ENCODE measurements at regions not wholly inside any gene's neighbourhood (a gene's known extent, or its start where the extent isn't known, plus 50 kb on each side); places are given as distances from the start of the nearest gene placed in this dataset.

DNA sequence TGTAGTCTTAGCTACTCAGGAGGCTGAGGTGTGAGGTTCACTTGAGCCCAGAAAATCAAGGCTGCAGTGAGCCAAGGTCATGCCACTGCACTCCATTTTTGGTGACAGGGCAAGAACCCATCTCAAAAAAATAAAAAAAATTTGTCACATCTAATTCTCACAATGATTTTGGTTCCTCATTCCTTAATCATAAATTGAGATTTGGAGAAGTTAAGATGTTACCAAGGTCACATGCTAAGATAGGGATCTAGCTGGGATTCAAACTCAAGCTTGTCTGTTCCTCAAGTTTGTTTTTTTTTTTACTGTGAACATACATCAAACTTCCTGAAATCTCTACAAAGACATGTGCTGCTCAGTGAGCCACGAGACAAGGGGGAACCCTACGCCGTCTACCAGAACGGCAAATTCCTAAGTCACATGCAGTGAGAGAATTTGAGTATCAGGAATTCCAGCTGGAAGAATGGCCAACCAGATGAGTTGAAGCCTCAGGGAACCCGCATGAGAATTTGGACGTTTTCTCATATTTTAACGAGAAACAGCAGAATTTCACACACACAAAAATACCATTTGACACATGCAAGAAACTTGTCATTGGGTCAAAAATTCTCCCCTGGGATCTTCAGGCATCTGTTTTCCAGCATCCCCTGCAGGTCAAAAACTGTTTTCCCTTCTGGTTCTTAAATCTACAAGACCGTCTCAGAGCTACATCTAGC, 414.1 kb upstream of the GOT2 start:
- H3K27ac ChIP-seq = no peak overlapping the region
- no peak for TF ChIP-seq EP300 (IDR thresholded peaks at IDR 0.05)
- no peak for TF ChIP-seq POLR2A (IDR thresholded peaks at IDR 0.05)
- TF ChIP-seq, protein P1, sequence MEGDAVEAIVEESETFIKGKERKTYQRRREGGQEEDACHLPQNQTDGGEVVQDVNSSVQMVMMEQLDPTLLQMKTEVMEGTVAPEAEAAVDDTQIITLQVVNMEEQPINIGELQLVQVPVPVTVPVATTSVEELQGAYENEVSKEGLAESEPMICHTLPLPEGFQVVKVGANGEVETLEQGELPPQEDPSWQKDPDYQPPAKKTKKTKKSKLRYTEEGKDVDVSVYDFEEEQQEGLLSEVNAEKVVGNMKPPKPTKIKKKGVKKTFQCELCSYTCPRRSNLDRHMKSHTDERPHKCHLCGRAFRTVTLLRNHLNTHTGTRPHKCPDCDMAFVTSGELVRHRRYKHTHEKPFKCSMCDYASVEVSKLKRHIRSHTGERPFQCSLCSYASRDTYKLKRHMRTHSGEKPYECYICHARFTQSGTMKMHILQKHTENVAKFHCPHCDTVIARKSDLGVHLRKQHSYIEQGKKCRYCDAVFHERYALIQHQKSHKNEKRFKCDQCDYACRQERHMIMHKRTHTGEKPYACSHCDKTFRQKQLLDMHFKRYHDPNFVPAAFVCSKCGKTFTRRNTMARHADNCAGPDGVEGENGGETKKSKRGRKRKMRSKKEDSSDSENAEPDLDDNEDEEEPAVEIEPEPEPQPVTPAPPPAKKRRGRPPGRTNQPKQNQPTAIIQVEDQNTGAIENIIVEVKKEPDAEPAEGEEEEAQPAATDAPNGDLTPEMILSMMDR (IDR thresholded peaks at IDR 0.05) = no peak
- no peaks in the 10 kb centered on the region for H3K36me3 ChIP-seq
- 82 to 84% (median 82%) methylated on average over 8 of the region's 8 CpGs for WGBS, 3 donors
- H3K27me3 ChIP-seq = no peaks in the 10 kb centered on the region
- intact Hi-C loops (cut with DNase I) = no loop called here
- H3K4me3 ChIP-seq = no peak overlapping the region
- H3K4me1 ChIP-seq (ENCODE audit: insufficient read depth) = no peaks in the 10 kb centered on the region
- no peak for DNase-seq
- H3K9me3 ChIP-seq = no peaks in the 10 kb centered on the region

DNA sequence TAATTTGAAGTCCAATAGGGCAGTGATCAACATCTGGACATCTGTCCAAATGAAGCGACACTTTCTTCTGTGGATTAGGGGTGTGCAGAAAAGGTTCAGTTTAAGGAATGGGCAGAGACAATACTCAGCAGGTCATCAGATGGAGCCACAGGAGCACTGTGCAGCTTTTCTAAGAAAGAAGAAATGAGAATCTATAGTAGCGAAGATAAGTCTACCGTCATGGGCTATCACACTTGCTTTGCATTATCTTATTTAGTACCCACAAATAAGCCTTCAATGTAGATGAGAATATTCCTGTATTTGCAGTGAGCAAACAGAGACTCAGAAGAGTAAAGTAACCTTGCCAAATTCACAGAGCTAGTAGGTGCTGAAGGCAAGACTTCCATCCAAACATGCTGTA, 412.0 kb upstream of the GOT2 start:
- intact Hi-C loops (cut with DNase I) = no loop called here
- WGBS, 3 donors = 91 to 94% (median 93%) methylated on average over 3 of the region's 3 CpGs

DNA sequence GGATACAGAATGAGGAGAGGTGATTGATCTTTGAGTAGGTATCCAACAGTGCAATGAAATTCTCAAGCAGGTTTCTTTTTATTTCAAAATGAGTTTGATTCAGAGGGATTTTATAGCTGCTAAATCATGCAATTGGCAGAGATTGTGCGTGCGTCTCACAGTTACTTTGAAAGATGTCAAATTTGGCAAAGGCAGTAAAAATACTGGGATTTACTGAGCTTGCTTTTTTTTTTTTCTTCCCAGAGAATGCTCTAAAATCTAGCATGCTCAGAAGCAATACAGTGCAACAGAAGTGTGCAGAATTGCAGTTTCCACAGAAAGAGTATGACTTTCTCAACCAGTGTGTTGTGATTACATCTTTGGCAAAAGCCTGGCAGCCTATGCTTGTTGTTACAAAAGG, 410.7 kb upstream of the GOT2 start:
- intact Hi-C loops (cut with DNase I) = no loop called here
- Histone ChIP-seq H3K36me3 (no peaks in the 10 kb centered on the region), H3K9me3 (no peaks in the 10 kb centered on the region), H3K4me3 (no peak overlapping the region), H3K27ac (no peak overlapping the region), H3K27me3 (no peaks in the 10 kb centered on the region), H3K4me1 (ENCODE audit: insufficient read depth) (no peaks in the 10 kb centered on the region)
- DNase-seq = no peak
- no peak for TF ChIP-seq EP300 (IDR thresholded peaks at IDR 0.05)
- TF ChIP-seq POLR2A (IDR thresholded peaks at IDR 0.05) = no peak
- 17 to 29% (median 24%) methylated on average over 2 of the region's 2 CpGs for WGBS, 3 donors

More for the DNA sequence above, 412.0 kb upstream of the GOT2 start:
- Histone ChIP-seq H3K27me3 (no peaks in the 10 kb centered on the region), H3K9me3 (no peaks in the 10 kb centered on the region), H3K4me3 (no peak overlapping the region), H3K4me1 (ENCODE audit: insufficient read depth) (no peaks in the 10 kb centered on the region), H3K27ac (no peak overlapping the region), H3K36me3 (no peaks in the 10 kb centered on the region)
- no peak for TF ChIP-seq POLR2A (IDR thresholded peaks at IDR 0.05)
- TF ChIP-seq EP300 (IDR thresholded peaks at IDR 0.05) = no peak
- TF ChIP-seq, protein P1 (IDR thresholded peaks at IDR 0.05) = no peak
- DNase-seq = no peak

DNA sequence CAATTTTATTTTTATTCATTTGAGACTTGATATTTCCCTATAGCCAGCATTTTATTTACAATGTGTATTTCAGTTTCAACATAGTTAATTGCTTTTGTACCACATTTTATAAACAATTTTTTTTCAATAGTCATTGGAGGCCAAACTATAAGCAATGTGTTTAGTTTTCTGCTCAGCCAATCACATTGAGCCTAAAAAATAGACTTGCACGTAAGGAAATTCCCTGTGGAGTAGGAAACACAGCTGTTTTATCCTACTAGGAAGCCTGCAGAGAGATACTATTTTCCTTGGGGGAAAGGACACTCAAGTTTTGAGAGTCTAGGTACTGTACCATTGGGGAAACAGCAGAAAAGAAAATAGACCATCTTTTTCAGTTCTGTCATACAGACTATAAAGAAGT, 410.2 kb upstream of the GOT2 start:
- Histone ChIP-seq H3K9me3 (no peaks in the 10 kb centered on the region), H3K27ac (no peak overlapping the region), H3K36me3 (no peaks in the 10 kb centered on the region), H3K4me1 (ENCODE audit: insufficient read depth) (no peaks in the 10 kb centered on the region), H3K4me3 (no peak overlapping the region), H3K27me3 (no peaks in the 10 kb centered on the region)
- no peak for TF ChIP-seq POLR2A (IDR thresholded peaks at IDR 0.05)
- TF ChIP-seq EP300 (IDR thresholded peaks at IDR 0.05) = no peak
- TF ChIP-seq, protein P1 (IDR thresholded peaks at IDR 0.05) = no peak
- 10 to 19% (median 10%) methylated on average over 1 of the region's 1 CpG for WGBS, 3 donors
- DNase-seq = no peak
- intact Hi-C loops (cut with DNase I) = no loop called here

DNA sequence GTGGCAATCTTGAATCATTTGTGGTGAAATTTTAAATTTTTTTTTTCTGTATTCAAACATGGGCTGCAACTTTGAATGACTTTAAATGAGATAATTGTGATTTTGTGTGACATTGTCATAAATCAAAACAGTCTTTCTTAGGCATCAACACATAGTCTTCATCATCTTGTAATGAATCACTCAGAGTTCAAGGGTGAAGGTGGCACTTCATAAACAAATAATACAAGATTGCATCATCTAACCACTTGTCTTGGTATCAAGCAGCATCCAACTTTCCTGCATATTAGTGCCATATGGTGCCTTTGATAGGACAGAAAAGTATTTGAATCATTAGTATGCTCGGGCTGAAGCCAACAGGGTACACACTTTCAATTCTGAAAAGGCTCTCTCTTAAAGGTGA, 392.4 kb upstream of the GOT2 start:
- TF ChIP-seq, protein P1 (IDR thresholded peaks at IDR 0.05) = no peak
- TF ChIP-seq EP300 (IDR thresholded peaks at IDR 0.05) (no peak), POLR2A (IDR thresholded peaks at IDR 0.05) (no peak)
- H3K27me3 ChIP-seq = no peaks in the 10 kb centered on the region
- H3K9me3 ChIP-seq = no peaks in the 10 kb centered on the region
- DNase-seq = no peak
- H3K27ac ChIP-seq = no peak overlapping the region
- intact Hi-C loops (cut with DNase I) = no loop called here
- H3K4me1 ChIP-seq (ENCODE audit: insufficient read depth) = no peaks in the 10 kb centered on the region
- no peak overlapping the region for H3K4me3 ChIP-seq
- no peaks in the 10 kb centered on the region for H3K36me3 ChIP-seq
- 57 to 63% (median 60%) methylated on average over 1 of the region's 1 CpG for WGBS, 3 donors

Data from ovary (tissue), 7 donors.